AG04449 (cell line): ENCODE measurements at regions not wholly inside any gene's neighbourhood (a gene's known extent, or its start where the extent isn't known, plus 50 kb on each side); places are given as distances from the start of the nearest gene placed in this dataset.

Source experiments
- CTCF ChIA-PET: fragments of 350-600 bp; formaldehyde crosslinking; extraction: SDS; loops from one replicate; lab custom pipeline; 2021; ENCODE audit warnings: antibody characterized with exemption; lab: Yijun Ruan, JAX
- POLR2A ChIA-PET: fragments of 400-600, 350-600 bp; formaldehyde crosslinking; extraction: SDS; loops from one replicate; lab custom pipeline; 2020; ENCODE audit warnings: antibody characterized with exemption, inconsistent platforms; lab: Yijun Ruan, JAX
- DNase-seq: peaks from one replicate; pipeline ENCODE4 v3.0.0-alpha.2; 2010; ENCODE audit warnings: low read depth, low spot score
- H3K4me3 ChIP-seq: 2 replicates; pipeline ENCODE4 v1.5.1; 2011; ENCODE audit warnings: low read depth, mild to moderate bottlenecking, control low read depth, low read length
- CTCF ChIP-seq: IDR thresholded peaks from one replicate; pipeline ENCODE4 v1.5.1; 2011; ENCODE audit warnings: mild to moderate bottlenecking, moderate library complexity, low read length, control low read depth, inconsistent platforms; ENCODE audit not compliant: insufficient read depth; ENCODE audit errors: missing control alignments

- no peak for TF ChIP-seq CTCF
- DNase-seq: no peak
- ChIA-PET CTCF (no interaction called here), POLR2A (no interaction called here)
- H3K4me3 ChIP-seq: no peak overlapping the region
Observed at GRCh38 chr13:55528434-55528833, 1612.3 kb upstream of the PRR20A start.

GRCh38 chr13:55534306-55534705 is 1606.4 kb upstream of the PRR20A start:
- no peak for TF ChIP-seq CTCF
- DNase-seq: no peak
- ChIA-PET CTCF (no interaction called here), POLR2A (no interaction called here)
- H3K4me3 ChIP-seq: no peak overlapping the region

GRCh38 chr13:55538424-55538823 is 1602.3 kb upstream of the PRR20A start:
- POLR2A ChIA-PET: no interaction called here
- no peak for DNase-seq
- H3K4me3 ChIP-seq: no peak overlapping the region
- CTCF ChIA-PET: no interaction called here
- TF ChIP-seq CTCF: no peak

GRCh38 chr13:55543053-55543452 is 1597.7 kb upstream of the PRR20A start:
- no peak overlapping the region for H3K4me3 ChIP-seq
- TF ChIP-seq CTCF: no peak
- DNase-seq: no peak
- CTCF ChIA-PET: no interaction called here
- POLR2A ChIA-PET: no interaction called here

GRCh38 chr13:55550624-55551023 is 1590.1 kb upstream of the PRR20A start:
- TF ChIP-seq CTCF: no peak
- ChIA-PET POLR2A (no interaction called here), CTCF (no interaction called here)
- no peak for DNase-seq
- no peak overlapping the region for H3K4me3 ChIP-seq

GRCh38 chr13:55553701-55554100 is 1587.0 kb upstream of the PRR20A start:
- CTCF ChIA-PET: no interaction called here
- no peak for DNase-seq

More at GRCh38 chr13:55553701-55554100, 1587.0 kb upstream of the PRR20A start:
- POLR2A ChIA-PET: no interaction called here
- no peak for TF ChIP-seq CTCF
- H3K4me3 ChIP-seq: no peak overlapping the region
